GM21423 (cell line): ENCODE measurements at regions not wholly inside any gene's neighbourhood (a gene's known extent, or its start where the extent isn't known, plus 50 kb on each side); places are given as distances from the start of the nearest gene placed in this dataset.

Experiments
- ATAC-seq: cut with Tn5 transposase; IDR thresholded peaks from one replicate; pipeline ENCODE4 v1.9.1; 2021; ENCODE audit warnings: mild to moderate bottlenecking, moderate library complexity; ENCODE audit not compliant: unreplicated experiment

DNA sequence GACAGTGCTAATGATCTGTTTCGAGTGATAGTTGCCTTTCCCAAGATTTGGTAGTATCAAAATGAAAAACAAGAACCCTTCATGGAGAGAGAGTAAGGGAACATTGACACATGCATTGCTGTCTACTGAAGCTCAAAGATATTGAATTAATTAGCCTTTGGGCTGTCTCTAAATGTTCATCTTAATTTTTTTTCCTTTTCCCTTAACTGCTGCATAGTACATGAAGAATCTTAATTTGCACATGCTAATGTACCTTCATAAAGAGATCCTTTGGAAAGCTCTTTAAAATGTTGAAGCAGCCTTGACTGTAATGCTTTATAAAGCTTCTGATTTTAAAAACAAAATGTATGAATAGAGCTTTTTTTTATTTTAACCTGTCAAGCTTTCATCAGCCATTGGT, 452.2 kb downstream of the TUSC7 start:
- no peak for ATAC-seq

DNA sequence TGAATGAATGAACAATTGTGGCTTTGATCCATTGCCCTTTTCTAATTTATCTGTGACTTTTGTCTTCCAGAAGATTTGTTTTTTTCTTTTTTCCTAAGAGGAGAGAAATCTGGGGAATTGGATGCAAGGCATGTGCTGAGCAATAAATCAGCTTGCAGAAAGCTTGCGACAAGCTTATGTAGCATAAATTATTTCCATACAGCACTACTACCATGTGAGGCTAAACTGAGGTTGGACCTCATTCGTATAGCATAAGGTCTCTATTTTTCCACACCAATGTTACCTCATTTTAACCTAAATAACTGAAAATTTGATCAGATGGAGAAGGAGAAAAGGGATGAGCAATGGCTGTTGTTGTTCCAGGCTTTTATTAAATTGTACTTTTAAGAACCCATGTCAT, 455.6 kb downstream of the TUSC7 start:
- ATAC-seq, result no peak

DNA sequence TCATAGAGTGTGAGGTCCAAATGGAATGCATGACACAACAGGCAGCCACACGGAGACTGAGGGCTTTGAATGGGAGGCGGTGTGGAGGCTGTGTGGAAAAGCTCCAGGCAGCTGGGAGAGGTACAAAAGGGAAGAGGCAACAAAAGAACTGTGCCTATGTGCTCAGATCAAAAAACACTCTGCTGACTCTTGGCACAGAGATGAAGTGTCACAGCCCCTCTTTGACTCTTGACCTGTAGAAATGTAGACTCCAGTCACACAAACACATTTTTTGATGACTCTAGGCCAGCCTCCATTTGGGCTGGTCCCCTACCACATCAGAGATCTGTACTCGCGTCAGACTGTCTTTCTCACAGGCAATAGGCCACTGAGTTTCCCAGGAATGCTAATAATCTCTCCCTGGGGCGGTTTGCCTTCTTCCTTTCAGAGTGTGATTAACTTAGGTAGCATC, 456.0 kb downstream of the TUSC7 start:
- no peak for ATAC-seq

DNA sequence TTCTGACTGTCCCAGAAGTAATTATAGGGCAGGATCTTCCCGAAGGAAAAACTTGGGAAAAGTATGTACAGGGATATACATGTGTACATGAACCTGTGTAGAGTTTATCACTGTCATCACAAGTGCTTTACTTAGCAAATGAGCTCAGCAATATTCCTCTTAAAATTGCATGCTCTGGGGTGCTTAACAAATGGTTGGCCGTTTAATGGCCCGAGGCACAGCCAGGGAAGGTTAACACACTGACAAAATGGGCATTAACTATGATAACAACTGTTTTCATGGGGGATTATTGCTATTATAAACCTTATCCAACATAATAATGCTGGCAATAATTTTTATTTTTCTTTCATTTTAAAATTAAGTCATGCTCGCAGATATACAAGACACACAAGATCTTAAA, 459.3 kb downstream of the TUSC7 start:
- ATAC-seq, result no peak

DNA sequence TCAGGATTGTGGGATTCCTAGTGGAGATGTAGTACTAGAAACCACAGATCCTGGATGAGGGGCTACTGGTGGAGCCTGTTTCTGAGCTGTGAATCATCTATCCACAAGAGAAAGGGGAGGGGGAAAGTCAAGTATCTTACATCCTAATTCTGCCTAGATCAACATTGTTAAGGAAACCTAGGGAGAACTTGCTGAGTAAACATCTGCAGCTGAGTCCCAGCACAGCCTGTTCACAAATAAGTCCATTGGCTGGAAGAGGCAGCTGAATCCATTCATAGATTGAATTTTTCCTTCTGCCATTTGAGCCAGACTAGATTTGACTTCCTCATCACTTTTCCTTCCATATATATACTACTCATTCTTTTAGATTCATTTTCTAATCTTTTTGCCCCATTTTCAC, 460.5 kb downstream of the TUSC7 start:
- no peak for ATAC-seq

DNA sequence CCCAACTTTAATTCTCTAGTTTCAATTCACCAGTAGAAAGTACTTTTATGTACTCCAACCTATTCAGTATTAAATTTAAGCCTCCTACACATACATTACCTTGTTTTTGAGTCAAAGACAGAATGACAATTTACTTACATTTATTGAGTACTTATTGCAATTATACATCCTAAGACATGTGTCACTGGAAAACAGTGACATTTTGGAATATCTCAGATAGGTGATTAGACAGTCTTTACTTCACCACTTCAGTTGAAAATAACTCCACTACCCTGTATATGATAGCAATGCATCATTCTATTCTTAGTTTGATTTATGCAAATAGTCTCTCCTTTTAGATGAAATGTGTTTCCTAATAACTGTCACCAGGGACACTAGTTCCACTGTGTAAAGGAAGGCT, 461.5 kb downstream of the TUSC7 start:
- ATAC-seq, result no peak

DNA sequence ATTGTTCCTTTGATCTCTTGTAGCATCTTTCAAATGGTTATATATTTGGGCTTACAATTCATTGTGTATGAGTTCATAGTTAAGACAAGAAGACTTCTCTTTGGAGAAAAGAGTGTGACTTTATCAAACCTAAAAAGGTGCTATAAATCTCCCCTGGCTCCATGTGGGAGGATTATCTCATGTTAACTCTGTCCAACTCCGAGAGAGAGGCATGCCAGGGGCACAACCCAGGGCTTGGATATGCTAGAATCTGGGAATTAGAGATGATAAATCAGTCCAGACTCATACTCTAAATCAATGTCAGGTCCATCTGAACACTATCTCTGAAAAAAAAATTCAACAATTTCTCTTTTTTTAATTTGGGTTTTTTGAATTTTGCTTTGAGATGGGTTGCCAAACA, 462.8 kb downstream of the TUSC7 start:
- no peak for ATAC-seq

DNA sequence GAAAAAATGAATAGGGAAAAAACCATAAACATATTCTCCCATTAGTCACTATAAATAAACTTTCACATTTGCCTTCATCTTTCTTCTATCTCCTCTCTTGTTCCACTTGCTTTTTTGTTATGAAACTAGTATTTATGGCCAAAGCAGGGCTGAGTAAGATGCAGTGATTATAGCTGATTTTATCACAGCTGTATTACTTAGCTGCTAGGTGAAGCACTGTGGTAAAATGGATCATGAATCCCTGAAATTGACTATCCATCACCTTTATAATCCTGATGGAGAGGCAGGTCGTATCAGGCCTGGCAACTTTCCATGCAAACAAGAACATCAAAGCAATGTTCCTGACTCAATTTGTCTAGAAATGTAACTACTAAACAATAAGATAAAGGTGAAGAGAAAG, 471.6 kb downstream of the TUSC7 start:
- ATAC-seq, result no peak

DNA sequence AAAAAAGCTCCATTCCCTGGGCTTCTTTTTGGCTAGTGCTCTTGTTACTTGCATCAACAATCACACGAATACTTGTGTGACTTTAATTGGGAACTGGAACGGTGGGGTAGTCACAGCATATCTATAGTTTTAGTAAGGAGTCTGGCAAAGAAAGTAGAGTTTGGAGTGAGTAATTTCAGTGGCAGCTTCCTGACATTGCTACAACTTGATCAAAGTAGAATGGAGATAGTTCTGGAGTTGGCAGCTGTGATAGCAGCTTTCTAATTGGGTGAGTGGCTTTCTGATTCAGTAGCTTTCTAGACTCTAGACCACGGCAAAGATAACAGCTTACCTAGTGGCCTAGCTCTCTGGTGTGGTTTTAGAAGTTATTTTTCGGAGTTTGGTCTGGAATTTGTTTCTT, 475.0 kb downstream of the TUSC7 start:
- ATAC-seq, result no peak

DNA sequence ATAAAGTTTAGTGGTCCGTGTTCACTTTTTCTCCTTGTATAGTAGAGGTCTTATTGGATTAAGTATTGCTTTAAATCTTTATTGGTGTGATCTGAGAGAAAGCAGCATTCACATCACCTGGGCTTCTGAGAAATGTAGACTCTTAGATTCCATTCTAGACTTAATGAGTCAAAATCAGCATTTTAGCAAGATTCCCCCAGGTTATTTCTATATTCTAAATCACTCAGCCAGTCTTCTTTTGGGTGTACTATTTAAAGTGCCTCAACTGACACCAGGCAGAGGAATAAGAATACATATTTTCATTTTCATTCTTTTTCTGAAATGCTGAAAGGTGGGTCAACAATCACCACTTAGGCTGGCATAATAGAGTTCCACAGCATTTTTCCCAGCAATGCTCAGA, 481.7 kb downstream of the TUSC7 start:
- no peak for ATAC-seq

DNA sequence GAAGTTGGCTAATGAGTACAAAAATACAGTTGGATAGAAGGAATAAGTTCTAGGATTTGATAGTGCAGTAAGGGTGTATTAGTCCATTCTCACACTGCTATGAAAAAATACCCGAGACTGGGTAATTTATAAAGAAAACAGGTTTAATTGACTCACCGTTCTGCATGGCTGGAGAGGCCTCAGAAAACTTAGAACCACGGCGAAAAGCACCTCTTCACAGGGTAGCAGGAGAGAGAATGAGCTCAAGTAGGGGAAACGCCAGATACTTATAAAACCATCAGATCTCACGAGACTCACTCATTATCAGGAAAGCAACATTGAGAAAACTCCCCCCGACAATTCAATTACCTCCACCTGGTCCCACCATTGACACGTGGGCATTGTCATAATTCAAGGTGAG, 483.3 kb downstream of the TUSC7 start:
- ATAC-seq, result no peak

DNA sequence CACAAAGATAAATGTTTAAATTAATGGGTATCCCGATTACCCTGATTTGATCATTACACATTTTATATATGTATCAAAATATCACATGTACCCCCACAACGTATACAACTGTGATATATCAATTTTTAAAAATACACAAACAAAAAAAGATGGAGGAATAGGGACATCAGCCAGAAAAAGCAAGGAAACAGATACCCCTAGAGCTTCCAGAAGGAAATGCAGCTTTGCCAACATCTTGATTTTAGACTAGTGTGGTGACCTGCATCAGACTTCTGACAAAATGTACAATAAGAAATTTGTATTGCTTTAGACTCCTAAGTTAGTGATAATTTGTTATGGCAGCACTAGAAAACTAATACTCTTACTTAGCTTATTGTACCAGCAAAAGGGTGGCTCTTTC, 483.8 kb downstream of the TUSC7 start:
- ATAC-seq, result no peak

DNA sequence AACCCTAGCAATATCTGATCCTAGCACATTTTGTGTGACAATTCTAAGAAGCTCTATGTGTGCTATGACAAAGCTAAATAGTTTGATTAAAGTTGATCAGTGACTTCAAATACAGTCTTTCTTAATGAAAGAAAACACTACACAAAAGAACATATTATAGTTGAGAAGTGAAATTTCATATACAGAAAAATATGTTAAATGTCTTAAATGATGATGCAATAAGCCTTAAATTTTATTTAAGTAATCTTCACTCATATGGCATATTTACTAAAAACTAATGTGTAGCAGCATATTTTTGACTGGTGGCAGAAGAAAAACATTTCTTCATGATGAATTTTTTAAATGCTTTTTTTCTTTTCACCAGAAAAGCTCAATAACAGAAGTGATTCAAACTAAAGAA, 485.5 kb downstream of the TUSC7 start:
- no peak for ATAC-seq

DNA sequence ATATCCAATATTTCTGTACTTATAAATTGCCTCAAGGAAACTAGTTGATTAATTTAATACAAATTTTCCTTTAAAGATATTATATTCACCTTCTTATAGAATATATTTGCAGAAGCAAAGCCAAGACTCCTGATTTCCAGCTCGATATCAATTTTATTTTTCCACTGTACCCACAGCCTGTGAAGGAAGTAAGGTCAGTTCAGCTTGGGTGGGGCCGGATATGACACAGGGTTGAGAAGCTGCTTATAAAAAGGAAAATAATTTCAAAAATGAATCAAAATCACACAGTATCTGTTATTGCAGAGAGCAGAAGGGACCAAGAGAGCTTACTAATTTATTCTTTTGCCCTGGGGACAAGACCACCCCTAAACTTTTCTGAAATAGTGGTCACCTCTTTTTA, 491.4 kb downstream of the TUSC7 start:
- ATAC-seq, result no peak

DNA sequence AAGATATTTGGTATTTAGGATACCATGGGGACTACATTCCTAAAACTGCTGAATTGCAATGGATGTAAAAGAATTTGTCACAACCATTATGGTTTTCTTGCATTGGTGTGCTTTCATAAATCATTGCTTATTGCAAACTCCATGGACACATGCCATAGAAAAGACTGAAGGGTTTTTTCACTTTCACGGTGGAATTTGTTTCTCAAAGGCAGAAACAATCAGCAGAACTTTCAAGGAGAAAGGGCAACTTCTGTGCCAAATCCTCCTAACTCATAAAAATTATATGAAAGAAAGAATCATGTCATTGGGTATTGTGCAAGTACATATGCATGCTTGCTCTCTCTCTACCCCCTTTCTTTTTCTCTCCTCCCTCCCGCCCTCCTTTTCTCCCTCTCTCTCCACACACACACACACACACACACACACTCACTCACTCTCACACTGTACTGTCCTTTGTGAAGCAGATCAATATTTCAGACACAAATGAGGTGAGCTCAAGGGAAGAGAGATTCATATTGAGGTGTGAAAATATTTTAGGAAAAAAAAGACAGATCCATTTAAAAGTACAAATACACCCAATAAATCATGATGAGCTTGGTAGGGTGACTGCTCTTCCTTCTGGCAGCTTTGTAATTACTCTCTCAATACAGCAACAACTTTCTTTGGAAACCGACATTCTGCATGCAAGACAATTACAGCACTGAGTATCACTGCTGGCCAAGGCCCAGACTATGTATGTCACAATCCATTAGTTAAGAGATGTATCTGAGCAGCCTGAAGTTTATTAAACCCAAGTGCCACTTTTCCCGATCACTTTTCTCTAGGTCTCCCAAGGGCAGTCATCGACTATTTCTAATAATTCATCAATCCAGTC, 492.6 kb downstream of the TUSC7 start:
- no peak for ATAC-seq

DNA sequence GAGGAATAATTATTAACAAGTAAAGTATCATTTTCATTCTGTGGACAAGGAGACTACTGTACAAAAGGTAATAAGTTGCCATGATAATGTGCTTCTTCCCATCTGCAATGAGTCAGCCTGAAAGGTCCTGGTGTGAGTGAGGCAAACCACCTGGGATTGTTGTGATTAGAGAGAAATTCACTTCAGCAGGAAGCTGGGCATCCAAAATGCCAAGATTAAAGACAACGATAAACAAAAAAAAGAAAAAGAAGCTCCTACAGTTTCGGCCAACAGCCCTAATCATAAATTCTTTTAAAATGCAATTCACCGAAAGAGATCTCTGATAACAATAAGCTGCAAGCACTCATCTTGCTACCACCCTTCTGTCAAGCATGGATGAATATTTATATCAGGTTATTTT, 507.8 kb downstream of the TUSC7 start:
- no peak for ATAC-seq

DNA sequence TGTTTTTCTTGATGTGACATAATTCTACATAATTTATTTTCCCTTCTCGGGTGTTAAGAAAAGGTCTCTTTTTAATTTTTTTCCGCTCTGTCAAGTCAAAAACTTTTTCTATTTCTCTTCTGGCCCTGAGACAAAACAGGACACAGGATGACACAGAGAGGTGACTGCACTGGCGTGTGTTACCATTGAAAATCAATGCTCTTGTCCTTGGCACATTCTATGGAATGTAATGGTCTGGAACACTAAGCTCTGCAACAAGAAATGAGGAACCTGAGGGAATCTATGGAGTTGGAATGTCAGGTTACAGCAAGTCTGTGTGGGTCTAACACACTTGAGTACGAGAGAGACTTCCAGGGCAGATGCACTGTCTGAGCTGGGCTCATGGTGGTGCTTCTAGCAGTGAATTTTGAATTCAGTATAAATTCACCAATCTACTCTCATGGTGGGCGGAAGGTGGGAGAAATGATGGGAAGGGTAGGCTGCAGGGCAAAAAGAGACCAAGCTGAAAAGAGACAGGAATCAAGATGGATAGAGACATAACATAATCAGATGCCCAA, 508.3 kb downstream of the TUSC7 start:
- ATAC-seq, result no peak

DNA sequence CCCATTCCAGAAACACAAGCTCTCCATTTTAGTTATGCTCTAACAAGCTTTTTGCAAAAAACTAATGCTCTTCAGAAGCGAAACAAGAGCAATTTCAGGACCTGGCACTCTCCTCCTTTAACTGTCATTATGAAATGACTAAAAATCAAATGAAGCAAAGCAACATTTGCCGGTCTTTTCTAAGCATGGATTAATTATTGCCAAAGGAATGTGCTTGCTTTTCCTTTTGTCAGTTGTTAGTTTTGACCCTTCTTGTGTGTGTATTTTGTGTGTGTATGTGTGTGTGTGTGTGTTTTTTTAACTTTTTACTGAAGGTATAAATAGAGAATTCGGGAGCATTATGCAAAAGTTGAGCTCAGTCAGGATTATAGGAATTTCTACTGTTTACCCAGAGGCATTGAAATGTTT, 509.1 kb downstream of the TUSC7 start:
- no peak for ATAC-seq

DNA sequence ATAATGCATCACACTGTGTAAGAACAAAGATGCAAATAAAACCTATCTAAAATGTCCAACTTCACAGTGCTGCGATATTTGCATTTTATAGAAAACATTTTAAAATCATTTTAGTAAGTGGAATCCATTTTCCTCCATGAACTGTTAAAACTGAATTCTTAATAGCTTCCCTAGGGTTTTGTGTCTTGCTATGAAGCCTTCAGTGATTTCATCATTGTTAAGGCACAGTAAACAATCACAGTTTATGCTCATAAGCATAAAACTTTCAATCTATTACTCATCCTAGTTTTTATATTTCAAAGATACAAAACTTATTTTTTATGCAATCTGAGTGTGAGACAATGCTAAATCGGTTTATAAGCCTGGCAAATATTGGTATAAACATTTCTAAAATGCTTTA, 509.7 kb downstream of the TUSC7 start:
- ATAC-seq, result no peak

DNA sequence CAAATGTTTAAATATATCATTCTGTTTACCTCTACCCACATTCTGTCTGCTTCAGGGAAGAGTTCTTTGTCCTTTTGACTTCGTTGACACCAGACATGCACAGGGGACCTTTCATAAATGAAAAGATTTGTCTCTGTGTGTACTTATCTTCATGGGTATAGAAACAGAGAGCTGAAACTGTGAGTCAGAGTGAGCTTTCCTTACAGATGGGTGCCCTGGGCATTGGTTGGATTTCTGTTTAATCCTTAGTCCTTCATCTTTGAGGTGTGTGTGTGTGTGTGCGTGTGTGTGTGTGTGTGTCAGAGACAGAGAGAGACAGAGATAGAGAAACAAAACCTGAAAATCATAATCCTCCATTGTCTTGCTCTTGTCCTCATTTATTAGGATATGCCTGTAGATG, 517.4 kb downstream of the TUSC7 start:
- no peak for ATAC-seq

DNA sequence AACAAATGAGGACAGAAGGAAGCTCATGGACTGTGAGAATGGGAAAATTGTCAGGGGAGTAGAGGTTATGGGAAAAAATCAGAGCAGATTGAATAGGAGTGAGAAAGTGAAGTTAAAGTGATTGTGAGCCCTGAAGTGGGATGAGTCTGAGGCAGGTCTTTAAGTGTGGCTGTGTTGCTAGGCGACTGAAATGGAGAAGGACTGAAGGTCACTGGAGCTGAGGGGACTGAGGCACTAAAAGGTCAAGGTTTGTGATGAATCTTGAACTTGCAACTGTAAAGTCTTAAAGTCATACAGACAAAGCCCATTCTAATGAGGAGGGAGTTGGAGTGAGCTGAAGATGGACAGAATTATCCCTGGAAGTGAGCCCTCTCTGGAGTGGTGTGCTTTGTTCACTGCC, 518.9 kb downstream of the TUSC7 start:
- ATAC-seq, result no peak

DNA sequence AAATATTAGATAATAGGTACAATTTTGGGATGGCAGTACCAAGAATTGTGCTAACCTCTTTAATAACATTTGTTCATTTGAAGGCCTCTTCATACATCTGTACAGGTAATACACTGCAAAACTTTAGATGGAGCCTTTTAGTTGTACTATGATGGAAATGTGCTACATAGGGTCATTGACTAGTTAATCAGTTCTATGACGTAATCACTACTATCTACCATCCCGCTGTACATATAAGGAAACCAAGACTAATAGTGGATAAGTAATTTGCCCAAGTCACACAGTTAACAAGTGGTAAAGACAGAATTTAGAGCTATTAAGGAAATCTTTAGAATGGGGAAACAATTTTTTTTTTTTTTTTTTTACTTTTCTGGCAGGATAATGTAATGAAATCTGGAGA, 521.3 kb downstream of the TUSC7 start:
- ATAC-seq, result no peak

DNA sequence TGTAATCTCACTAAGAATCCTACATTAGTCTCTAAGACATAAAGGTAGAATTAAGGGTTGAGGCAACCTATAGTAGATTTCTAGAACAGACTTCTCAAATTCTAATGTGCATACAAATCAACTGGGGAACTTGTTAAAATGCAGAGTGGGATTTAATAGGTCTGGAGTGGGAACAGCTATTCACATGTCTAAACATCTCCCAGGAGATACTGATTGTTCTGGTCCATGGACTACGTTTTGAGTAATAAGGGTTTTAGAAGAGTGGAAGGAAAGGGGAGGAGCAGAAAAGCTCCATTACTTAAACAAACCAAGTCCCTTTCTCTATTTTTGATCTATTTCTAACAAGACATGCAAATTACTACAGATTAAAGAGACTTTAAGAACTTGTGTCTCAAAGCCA, 524.8 kb downstream of the TUSC7 start:
- no peak for ATAC-seq
